GM21360 (cell line): ENCODE measurements at regions not wholly inside any gene's neighbourhood (a gene's known extent, or its start where the extent isn't known, plus 50 kb on each side); places are given as distances from the start of the nearest gene placed in this dataset.

Experiments used
- ATAC-seq: cut with Tn5 transposase; IDR thresholded peaks from one replicate; pipeline ENCODE4 v1.9.1; 2021; ENCODE audit warnings: mild to moderate bottlenecking, moderate library complexity; ENCODE audit not compliant: unreplicated experiment

GRCh38 chr1:209231476-209232156 is 351.9 kb upstream of the CAMK1G start:
- ATAC-seq: no peak

DNA sequence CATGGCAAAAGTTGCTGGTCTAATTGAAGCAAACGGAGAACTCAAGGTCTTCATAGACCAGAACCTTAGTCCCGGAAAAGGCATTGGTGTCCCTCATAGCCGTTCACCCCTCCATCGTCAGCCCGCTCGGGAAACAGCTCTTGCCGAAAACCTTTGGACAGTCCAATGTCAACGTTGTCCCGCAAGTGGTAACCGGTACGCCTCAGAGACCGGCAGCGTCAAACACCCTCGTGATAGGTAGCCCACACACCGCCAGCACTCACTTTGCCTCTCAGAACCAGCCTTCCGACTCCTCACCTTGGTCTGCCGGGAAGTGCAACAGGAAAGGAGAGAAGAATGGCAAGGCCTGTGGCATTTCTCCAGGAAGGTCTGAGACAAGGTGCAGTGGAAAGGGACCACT is 351.3 kb upstream of the CAMK1G start:
- ATAC-seq: no peak

- ATAC-seq: no peak
These were observed 350.8 kb upstream of the CAMK1G start for GRCh38 chr1:209232759-209233158.

DNA sequence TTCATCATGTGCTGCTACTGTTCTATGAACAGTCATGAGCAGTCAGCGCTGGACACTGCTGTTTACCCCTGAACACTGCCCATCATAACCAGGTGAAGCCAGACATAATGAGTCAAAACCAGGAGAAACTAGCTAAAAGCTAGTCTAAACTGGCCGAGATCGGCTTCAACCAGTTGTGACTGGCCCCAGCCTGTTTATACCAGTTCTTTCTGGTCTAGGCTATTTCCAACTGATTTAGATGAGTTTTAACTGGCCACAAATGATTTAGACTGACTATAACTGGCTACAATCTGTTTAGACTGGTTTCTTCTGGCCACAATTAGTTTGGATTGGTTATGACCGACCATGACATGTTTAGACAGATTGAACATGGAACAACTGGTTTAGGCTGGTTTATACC is 348.3 kb upstream of the CAMK1G start:
- ATAC-seq: no peak

GRCh38 chr1:209238356-209238755 is 345.2 kb upstream of the CAMK1G start:
- no peak for ATAC-seq

DNA sequence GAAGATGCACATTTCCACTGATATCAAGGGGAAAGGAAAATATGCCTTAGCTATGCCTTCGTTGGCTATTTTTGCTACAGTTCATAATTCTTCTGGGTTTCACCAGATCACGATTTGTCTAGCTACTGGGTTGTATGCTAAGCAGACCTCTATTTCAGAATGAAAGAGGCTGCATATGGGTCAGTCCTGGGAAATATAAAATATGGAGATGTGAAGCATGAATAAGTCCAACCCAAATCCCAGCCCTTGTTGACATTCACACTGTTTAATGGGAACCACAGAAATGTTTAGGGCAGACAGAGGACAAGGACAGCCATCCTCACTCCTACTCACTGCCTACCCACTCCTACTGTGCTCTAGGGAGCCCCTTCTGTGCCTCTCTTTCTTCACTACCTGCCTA is 343.2 kb upstream of the CAMK1G start:
- no peak for ATAC-seq

GRCh38 chr1:209241487-209241886 is 342.0 kb upstream of the CAMK1G start:
- ATAC-seq: no peak

DNA sequence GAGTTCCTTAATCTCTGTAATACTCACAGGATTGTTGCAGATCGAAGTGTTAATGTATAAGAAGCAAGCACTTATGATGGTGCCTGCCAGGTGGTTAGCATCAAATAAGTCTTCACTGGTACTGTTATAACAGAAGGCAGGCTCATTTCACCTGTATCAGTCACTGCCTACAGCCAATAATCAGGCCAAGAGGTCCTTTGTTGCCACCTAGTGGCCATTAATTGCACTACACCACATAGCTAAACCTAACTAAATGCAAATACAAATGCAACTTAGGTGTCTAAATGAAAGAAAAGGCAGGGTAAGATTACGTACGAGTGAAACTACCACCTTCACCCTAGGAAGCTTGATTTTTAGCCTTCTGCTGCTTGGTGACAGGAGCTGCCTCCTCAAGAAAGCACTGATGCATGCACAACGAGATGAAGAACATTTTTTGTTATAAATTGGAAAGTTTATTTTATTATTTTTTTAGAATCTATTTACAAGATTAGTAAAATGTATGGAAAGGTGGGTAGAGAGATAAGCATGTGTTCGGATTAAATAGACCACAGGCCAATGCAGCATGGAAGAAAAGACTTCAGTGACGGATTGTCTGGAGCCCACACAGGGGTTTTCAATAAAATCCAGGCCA is 334.8 kb upstream of the CAMK1G start:
- peak; percentile 79 for ATAC-seq

- ATAC-seq: no peak
These were observed 334.2 kb upstream of the CAMK1G start for GRCh38 chr1:209249280-209249670.

- no peak for ATAC-seq
These were observed 333.6 kb upstream of the CAMK1G start for GRCh38 chr1:209249785-209250440.

DNA sequence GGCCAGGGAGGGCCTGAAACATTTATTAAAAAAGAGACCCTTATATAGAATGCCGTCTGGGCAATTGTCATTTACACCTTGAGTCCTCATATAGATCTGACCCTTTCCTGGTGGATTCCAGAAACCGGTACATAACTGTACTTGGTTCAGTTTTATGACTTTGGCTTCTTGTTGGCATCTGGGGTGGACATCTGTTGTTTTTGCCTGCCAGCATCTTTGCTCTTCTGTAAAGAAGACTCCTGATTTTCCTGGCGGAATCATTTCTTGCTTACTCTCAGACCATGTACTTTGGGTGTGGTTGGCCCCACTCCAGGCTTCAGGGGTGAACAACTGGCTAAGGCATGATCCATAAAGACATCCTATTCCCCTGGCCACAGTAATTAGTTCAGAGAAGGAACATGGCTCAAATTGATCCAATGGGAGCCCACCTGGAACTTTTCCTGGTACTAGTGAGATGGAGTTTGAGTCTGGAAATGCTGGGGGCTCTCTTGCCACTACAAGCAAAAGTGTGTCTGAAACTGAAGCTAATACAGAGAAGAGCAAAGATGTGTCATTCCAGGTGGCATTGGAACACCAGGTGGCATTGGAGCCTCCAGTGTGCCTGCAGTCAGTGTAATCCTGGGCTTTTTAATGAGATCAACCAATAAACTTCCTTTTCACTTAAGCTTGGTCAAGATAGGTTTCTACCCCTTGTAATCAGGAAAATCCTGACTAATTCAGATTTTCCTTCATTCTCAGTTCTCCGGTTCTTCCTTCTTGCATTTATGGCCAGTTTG is 332.5 kb upstream of the CAMK1G start:
- no peak for ATAC-seq

DNA sequence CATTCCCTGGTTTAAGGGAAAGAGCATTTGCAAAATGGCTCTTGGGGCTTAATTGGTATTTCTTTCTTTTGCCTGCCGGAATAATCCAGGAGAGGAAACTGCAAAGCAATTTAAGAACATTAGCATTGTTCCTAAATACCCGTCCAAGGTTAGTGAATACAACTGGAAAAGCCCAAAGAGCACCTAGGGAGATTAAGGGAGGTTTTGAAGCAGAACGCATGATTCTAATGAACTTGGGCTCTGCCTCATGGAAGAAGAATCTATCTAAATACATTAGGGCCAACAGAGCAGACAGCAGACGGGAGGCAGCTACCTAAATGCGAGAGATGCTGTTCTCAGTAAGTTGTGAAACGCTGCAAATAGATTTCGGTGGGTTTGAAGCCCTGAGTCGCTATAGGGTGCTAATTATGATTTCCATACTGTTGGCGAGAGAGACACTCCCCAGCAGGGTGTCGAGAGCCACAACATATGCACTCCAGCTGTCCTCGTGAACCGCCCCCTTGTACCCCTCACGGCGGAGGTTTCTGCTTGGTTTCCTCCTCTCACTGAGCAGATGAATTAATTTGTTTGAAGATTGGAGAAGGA is 326.7 kb upstream of the CAMK1G start:
- ATAC-seq: no peak

- no peak for ATAC-seq
These were observed 326.1 kb upstream of the CAMK1G start for GRCh38 chr1:209257454-209257853.

DNA sequence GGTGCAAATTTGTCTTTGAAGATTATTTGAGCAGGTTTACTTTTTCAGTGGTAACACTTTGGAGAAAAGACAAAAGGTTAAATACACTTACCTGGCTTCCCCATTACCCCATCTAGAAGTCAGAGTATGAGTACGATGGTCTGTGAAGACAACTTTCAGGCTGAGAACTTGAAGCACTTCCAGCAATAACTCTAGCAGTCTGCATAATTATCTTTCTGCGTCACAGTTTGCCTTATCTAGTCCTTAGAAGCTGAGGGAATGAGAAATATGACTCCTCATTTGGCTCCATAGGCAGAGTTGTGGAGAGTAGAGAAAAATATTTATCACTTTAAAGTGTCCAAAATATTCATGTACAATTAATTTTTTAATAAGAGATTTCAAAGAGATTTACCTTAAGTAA is 323.4 kb upstream of the CAMK1G start:
- ATAC-seq: no peak

DNA sequence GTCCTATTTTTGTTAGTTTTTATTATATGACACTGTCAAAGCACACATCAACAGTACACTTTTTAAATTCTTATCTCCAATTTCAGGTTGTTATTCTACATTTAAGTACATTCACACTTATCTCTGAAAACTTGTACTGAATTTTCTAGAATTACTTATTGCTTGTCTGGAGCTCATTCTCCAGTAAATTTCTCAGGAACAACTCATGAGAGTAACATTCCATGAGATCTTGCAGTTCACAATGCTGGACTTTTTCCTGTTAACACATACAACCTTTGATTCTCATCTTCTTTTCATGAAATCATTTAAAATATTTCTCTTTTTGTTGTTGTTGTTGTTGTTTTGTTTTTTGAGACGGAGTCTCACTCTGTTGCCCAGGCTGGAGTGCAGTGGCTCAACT is 320.9 kb upstream of the CAMK1G start:
- no peak for ATAC-seq

GRCh38 chr1:209265301-209265700 is 318.2 kb upstream of the CAMK1G start:
- ATAC-seq: no peak

DNA sequence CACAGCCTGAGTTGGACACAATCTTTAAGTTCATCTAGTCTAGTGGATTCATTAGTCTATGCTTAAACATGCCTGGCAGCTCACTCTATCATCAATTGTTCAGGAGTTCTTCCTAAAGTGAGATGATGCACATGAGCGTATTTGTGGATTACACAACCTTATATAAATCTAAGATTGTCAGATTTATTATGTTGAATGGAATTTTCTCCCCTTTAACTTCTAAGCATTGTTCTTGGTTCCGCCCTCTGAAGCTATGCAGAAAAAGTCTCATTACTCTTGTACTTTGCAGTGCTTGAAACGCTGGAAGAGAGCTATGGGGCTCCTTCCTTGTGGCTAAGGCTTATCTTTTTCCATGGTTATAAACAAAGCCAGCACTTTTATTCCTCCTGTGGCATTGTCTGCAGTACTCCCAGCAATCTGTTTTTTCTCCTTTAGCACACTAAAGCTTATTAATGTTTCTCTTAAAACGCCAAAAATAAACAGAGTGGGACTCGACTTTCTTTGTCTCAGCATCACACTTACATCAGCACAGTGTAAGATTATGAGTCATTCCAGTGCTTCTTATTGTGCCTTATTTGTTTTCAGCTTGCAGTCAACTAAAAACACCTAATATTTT is 316.8 kb upstream of the CAMK1G start:
- ATAC-seq: no peak

GRCh38 chr1:209267968-209268367 is 315.5 kb upstream of the CAMK1G start:
- ATAC-seq: no peak

- ATAC-seq: no peak
These were observed 315.0 kb upstream of the CAMK1G start for GRCh38 chr1:209268479-209268878.

DNA sequence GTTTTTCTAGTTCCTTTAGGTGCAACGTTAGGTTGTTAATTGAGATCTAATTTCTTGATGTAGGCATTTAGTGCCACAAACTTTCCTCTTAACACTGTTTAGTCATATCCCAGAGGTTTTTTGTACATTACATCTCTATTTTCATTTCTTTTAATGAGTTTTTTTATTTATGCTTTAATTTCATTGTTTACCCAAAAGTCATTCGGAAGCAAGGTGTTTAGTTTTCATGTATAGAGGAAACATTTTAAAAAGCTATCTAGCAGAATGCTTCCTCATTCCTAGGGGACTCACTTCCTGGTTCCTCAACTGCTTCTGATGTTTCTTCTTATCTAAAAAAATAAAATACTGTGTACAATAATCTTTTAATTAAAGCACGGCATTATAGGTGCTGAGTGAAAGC is 307.2 kb upstream of the CAMK1G start:
- no peak for ATAC-seq

- ATAC-seq: no peak
These were observed 305.9 kb upstream of the CAMK1G start for GRCh38 chr1:209277662-209278061.
